Epithelial cell of esophagus (primary cell): ENCODE measurements at regions not wholly inside any gene's neighbourhood (a gene's known extent, or its start where the extent isn't known, plus 50 kb on each side); places are given as distances from the start of the nearest gene placed in this dataset.
A peak's percentile ranks its signal among the peaks of the same experiment; 100 is the strongest.

ENCODE experiments used
- DNase-seq: peaks from one replicate; pipeline ENCODE4 v3.0.0; 2010; ENCODE audit warnings: low read depth
- H3K4me3 ChIP-seq: 2 replicates; pipeline ENCODE4 v1.5.1; 2011; ENCODE audit warnings: mild to moderate bottlenecking, low read length, control low read depth
- CTCF ChIP-seq: IDR thresholded peaks from 2 replicates; pipeline ENCODE4 v1.5.1; 2011; ENCODE audit warnings: low read depth, mild to moderate bottlenecking, low read length, control low read depth, inconsistent platforms; ENCODE audit not compliant: insufficient read depth; ENCODE audit errors: missing control alignments

- no peak for TF ChIP-seq CTCF
- DNase-seq: no peak
- H3K4me3 ChIP-seq: no peak overlapping the region
These were observed 155.6 kb upstream of the AGR3 start for GRCh38 chr7:17037356-17037755.

GRCh38 chr7:17038160-17038782 lies 156.5 kb upstream of the AGR3 start:
- DNase-seq: no peak
- TF ChIP-seq CTCF: no peak
- no peak overlapping the region for H3K4me3 ChIP-seq

- no peak overlapping the region for H3K4me3 ChIP-seq
- no peak for TF ChIP-seq CTCF
- peak; percentile 29 for DNase-seq
These were observed 157.0 kb upstream of the AGR3 start for GRCh38 chr7:17038783-17039170.

- DNase-seq: no peak
- TF ChIP-seq CTCF: no peak
These were observed 157.6 kb upstream of the AGR3 start for GRCh38 chr7:17039372-17039771.

GRCh38 chr7:17040716-17041115 lies 158.9 kb upstream of the AGR3 start:
- no peak for TF ChIP-seq CTCF
- no peak for DNase-seq
- no peak overlapping the region for H3K4me3 ChIP-seq

More at GRCh38 chr7:17039372-17039771, 157.6 kb upstream of the AGR3 start:
- no peak overlapping the region for H3K4me3 ChIP-seq

- H3K4me3 ChIP-seq: no peak overlapping the region
- DNase-seq: peak; percentile 75
- no peak for TF ChIP-seq CTCF
These were observed 159.5 kb upstream of the AGR3 start for GRCh38 chr7:17041324-17041723.

- no peak for DNase-seq
- no peak for TF ChIP-seq CTCF
- H3K4me3 ChIP-seq: no peak overlapping the region
These were observed 160.4 kb upstream of the AGR3 start for GRCh38 chr7:17042211-17042610.
